GM12874 (cell line): ENCODE measurements at regions not wholly inside any gene's neighbourhood (a gene's known extent, or its start where the extent isn't known, plus 50 kb on each side); places are given as distances from the start of the nearest gene placed in this dataset.

Experiments
- CTCF ChIP-seq: IDR thresholded peaks from 2 replicates; pipeline ENCODE4 v1.5.1; 2011; ENCODE audit warnings: low read depth, mild to moderate bottlenecking, control low read depth, low read length, moderate library complexity; ENCODE audit not compliant: insufficient read depth

- no peak for TF ChIP-seq CTCF
These were observed 277.5 kb upstream of the API5 start for GRCh38 chr11:43034341-43034740.

- no peak for TF ChIP-seq CTCF
These were observed 276.7 kb upstream of the API5 start for GRCh38 chr11:43035086-43035485.

DNA sequence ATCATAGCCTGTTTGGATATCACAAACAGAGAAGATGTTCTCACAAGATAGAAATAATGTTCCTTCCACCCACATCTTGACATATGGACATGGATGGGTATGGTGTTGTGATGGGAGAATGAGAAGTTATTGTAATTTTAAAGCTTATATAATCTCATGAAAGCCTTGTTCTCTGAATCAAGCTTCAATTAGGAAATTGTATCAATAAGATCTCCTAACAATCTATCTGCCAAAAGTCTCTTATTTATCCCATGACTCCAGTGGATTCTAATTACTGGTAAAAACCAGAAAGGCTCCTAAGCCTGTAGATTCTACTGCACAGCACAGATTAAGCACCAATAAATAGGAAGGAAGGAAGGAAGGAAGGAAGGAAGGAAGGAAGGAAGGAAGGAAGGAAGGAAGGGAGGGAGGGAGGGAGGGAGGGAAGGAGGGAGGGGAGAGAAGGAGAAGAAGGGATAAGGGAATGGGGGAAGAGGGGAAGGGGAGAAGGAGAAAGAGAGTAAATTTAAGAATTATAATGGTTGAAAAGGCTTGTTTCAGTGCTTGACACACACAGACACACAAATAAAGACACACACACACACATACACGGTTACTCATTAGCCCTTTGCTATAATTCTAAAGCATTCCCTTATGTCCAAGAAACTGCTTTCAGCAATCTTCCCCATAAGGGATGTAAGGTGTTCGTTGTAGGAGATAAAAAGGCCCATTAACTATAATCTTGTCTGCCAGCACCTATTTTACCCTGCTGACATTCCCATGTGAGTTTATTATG, 258.0 kb upstream of the API5 start:
- no peak for TF ChIP-seq CTCF

GRCh38 chr11:43067681-43068080, 244.1 kb upstream of the API5 start:
- no peak for TF ChIP-seq CTCF

DNA sequence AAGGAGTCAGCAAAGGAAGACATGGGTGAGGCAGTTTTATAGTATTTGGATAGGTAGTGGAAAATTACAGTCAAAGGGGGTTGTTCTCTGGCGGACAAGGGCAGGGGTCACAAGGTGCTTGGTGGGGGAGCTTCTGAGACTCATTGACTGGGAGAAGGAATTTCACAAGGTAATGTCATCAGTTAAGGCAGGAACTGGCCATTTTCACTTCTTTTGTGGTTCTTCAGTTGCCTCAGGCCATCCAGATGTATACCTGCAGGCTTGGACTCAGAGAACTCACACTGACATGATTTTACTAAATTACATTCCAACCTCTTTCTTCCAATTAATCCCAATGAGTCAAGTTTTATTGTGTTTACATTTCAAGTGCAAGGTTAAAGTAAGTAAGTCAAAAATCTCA, 240.5 kb upstream of the API5 start:
- no peak for TF ChIP-seq CTCF

GRCh38 chr11:43072096-43072495, 239.7 kb upstream of the API5 start:
- TF ChIP-seq CTCF = no peak

DNA sequence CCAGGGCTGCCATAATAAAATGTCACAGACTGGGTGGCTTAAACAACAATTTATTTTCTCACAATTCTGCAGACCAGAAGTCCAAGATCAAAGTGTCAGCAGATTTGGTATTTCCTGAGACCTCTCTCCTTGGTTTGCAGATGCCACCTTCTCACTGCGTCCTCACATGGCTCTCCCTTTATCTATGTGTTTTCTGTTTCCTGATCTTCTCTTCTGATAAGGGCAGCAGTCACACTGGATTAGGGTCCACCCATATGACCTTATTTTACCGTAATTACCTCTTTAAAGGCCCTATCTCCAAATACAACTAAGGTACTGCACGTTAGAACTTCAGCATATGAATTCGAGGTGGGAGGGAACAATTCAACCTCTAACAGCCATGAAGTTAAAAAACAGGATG, 238.9 kb upstream of the API5 start:
- TF ChIP-seq CTCF = no peak
